ENCODE measurements at regions not wholly inside any gene's neighbourhood (a gene's known extent, or its start where the extent isn't known, plus 50 kb on each side); places are given as distances from the start of the nearest gene placed in this dataset.

DNA sequence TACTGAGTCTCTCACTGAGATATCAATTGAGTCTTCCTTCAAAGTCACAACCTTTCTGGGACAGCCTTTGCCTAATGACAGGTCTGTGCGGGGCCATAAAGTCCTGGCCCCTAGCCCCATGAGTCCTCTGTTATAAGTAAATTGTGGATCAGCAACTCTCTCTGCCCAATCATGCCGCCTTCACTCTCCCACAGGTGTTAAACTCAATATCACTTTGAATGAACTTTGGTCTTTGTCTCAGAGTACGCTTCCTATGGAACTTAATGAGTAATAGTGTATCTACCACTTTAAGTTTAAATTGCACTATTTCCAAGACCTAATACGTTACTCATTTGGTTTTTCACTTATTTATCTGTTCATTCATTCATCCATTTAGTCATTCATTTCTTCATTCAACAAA is 826.4 kb downstream of the TUSC7 start:
- DNase-seq = no peak

DNA sequence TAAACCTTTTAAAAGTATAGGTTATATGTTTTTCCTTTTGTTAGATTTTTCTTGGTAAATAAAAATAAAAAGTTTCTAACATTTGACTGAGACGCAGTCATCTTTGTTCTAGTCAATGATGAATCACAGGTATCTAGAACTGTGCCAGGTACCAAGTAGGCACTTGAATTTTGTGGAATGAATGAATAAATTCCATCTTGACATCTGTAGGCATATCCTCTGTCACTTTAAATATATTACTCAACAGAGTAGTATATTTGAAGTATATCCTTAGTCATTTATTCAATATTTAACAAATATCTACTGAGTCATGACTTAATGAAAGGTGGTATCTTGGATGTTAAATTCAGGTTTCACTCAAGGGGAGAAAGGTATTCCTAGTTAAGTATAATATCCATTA is 828.4 kb downstream of the TUSC7 start:
- DNase-seq = no peak

DNA sequence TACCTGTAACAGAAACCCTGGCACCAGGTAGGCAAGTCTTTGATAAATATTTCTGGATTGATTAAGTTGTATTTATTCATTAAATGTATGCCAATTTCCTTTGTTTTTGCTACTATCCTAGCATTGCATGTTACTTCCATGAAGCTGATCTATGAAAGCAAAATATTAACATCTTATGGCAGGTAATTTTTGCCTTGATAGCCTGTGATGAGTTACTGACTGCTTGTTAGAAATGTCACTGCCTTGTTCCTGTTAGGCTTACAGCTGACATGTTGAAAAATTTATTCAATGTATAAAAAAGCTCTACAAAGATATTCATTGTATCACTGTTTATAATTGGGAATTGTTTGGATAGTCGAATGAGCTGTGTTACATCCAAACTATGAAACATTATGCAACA is 830.1 kb downstream of the TUSC7 start:
- no peak for DNase-seq

DNA sequence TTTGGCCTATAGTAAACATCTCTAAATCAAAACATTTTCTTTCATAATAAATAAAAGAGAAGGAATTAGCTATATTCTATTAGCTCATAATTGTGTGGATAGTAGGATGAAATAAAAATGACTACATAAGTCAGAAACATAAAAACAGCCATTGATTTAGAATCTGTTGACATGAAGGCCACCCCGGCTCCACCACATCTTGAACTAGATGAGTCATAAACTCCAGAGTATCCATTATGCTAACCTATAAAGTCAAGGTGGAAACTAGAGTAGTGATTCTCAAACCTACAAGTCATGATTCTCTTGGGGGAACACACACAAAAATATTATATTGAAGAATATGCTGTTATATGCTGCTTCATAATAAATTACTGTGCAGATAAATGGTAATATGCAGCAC is 831.0 kb downstream of the TUSC7 start:
- no peak for DNase-seq

DNA sequence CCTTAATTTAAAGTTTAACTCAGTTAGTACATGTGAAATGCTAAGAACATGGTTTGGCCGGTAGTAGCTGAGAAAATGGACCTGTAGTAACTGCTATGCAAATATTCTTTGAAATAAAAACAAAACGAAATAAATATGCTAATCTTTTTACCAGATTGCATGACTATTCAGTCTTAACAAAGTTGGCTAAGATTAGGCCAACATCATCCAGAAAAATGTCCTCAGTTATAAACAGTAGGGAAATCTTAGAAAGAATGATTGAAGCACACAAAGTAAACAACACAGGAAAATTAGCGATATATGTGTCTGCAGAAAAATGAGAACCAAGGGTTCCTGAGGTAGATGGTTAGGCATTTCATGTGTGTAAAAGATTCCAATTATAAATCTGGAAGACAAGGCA is 832.1 kb downstream of the TUSC7 start:
- DNase-seq = no peak

DNA sequence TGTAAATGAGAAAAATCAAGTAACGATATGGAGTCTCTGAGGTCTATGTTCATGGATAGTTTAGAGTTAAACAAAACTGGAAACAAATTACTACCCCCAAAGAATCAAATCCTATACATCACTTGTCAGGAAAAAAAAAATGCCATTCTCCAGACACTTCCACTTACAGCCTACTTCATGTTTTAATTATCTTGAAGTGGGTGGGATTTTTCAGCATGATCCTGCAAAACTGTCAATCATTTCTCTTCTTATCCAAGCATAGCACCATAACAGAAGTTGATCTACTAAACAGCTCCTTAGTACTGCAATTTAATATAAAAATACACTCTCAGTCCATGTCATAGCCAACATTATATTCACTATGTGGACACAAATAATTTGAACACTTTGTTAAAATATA is 833.9 kb downstream of the TUSC7 start:
- DNase-seq = no peak

DNA sequence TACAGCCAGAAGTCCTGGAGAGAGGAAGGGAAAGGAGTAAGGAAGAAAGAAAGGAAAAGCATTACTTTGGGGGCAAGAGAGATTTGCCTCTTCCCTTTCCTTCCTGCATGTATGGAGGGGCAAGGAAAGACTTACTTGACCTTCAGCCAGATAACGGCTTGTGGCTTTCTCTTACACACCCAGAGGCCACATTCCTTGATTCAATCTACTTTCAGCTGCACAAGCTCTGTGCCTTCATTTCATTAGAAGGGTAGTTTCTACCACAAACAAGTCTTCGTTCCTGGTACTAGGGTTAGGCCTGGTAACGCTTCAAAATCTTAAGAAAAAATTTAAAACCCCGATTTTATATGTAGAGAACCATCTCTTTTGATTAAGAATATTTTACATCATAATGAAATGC is 835.9 kb downstream of the TUSC7 start:
- no peak for DNase-seq

DNA sequence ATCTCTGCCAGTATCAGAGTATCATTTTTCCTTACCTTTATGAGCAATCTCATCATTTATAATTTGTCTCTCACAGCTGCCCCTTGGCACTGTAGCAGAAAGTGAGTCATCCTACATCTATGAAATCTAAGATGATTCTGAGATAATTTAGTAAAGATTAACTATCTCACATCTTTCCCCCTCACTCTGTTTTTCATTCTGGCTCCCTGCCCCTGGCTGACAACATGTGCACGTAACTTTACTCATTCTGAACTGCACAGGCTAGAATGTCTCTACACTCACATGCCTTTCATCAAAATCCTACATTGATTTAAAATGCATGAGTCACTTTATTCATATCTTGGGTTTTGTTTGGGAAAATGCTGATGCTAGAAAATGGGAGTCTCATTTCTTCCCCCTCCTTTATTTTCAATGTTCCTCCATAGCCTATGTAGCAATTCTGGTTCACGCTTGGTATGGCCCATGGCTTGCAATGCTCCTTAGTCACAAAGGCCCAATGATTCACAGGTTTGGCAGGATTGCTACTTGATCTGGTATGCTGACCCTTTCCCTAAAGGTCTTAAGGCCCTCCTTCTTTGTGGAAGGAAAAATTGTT is 838.5 kb downstream of the TUSC7 start:
- no peak for DNase-seq

DNA sequence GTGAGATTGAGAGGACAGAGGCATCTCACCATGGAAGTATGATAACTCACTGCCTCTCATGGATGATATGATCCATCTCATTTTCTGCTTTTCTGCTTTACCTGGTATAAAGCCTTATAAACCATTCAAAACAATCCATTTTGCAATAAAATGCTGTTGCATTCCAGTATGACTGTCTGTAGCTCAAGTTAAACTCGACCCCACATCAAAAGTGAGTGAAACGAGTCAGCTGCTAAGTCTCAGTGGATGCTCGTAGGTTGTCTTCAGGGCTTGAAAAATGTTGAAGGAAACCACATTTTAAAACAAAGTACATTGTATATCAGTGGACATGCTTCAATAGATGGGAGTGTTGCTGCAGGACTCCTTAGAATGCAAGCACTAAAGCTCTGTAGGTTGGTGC is 839.0 kb downstream of the TUSC7 start:
- DNase-seq = no peak

DNA sequence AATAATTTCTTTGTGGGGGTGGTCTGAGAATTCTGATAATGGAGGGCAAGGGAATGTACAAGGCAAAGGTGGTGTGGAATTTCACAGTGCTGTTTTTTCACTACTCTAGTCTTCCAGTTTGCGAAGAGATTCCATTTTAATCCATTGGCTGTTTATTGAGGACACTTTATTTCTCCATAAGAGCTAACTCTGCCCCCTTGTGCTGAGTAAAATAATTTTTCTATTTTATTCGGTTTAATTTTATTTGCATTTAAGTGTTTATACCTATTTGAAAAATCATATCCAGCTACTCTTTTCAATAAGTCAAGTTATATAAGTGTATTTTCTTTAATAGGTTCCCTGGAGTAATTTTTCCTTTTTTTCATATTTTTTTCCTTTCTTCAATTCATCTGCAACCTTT is 840.1 kb downstream of the TUSC7 start:
- DNase-seq = no peak

DNA sequence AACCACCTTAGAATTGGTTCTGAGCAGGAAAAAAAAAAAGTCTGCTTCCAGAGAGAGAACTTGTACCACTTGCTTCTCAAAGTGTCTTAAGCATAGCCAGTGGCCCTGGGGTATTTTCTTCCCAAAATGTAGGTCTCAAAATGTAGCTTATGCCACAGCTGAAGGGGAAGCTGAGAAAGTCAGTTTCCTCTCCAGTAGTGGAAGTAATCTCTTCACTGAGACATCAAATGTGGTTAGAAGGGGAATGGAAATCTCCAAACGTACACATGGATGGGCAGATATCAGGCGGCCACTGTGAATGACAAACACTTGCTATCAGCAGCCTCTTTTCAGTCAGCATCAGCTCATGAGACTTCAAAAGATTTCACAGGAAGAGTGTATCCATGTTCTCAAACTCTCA is 841.2 kb downstream of the TUSC7 start:
- no peak for DNase-seq

DNA sequence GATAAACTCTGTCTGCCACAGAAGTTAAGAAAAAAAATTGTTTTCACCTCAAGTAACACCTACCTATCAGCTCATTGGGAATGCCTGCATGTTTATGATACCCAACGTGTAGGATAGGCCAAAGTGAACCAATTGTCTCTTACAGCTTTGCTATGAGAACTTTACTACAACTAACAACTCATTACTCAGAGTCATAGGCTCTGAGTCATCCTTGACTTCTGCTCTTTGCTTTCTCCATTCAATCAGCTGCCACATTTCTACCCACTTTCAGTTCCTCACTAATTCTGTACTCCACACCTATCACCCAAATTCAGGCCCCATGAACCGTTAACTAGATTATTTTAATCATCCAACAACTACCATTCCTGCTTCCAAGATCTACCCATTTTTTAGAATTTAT is 843.9 kb downstream of the TUSC7 start:
- DNase-seq = no peak

DNA sequence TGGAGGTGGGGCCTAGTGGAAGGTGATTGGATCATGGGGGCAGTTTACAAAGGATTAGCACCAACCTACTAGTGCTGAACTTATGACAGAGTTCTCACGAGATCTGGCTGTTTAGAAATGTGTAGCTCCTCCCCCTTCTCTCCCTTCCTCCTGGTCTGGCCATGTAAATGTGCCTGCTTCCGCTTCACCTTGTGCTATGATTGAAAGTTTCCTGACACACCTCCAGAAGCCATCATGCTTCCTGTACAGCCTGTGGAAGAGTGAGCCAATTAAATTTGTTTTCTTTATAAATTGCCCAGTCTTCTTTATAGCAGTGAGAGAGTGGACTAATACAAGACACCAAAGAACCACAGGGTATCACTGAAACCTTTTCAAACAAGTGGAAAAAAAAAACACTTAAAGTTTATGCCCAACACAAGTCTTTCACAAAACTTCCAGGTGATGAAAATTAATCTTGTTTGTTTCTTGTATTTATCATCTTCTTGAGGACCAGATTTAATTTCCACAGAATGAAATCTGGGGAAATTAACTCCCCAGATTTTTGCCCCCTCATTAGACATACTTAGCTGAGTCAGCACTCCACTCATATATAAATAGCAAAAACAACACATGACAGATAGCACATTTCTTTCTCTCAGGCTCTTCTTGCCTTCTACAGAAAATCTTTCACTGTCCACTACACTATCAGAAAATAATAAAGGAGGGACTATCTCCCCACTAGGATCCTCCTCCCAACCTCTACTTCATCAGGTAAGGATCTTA is 847.2 kb downstream of the TUSC7 start:
- no peak for DNase-seq

DNA sequence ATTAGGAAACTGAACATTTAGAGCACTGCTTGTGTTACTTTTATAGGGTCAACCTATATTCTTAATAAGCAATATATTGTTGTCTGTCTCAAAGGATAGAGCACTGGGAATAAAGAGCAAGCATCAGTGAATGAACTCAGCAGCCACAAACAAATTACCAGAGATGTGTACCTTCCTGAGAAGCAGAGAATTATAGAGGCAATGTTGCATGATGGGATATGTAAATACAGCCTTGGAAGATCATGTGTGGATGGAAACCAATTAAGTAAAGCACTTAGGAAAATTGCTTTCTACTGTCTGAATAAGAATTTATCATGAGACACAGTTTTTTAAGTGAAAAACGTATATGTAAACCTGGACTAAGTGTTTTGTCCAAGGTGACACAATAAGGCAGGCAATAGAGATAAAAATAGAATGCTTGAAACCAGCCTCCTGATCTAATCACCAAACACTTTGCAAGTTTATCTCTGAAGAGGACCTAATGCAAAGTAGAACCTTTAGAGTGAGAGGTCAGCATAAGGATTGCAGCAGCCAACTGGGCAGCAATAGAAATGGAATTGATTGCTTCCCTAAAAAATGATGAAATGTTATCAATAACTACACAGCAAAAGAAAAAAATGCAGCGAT is 848.0 kb downstream of the TUSC7 start:
- peak; percentile 52 for DNase-seq

DNA sequence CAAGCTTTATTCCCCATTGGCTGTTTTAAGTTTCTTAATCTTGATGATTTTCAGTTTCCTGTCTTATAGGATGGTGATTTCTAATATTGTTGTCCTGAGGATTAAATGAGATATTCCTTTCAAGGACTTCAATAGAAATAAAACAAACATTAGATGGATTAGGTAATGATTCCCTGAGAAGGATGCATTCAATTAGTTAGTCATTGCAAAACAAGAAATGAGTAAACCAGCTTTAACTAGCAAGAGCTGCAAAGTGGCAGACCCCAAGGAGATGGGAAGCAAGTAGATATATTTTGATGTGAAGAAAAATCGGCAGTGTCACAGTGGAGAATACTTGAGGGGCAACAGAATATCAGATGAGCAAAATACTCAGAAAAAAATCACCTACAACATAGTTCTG is 849.1 kb downstream of the TUSC7 start:
- no peak for DNase-seq

DNA sequence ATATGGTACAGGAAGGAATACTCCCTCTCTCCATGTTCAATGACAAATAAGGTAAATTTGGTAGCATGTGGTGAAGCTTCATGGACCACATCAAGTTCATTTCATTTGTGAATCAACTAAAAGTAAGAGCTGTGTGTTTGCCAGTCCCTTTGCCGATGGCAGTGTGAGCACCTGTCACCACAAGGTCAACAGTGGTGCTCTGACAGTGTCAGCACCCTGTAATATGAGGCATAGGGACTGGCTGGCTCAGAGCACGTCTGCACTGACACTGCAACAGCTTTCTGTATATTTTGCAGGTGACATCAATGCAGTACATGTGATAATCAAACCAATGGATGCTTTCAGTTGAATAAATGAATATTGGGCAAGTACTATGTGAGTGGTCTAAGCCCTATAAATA is 852.4 kb downstream of the TUSC7 start:
- peak; percentile 16 for DNase-seq

DNA sequence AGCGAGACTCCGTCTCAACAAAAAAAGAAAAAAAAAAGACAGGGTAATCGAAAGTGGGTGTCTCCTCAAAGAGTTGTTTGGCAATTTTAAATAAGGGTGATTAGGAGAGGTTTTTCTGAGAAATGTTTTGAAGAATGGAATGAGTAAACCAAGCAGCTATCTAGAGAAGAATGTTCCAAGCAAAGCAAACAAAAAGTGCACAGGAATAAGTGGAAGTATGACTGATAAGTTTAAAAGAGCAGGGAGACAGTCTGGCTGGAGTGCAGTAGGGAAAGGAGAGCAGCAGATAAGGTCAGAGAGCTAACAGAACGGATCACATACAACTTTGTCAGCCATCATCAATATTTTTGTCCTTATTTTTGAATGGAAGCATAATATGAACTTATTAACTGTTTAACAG is 853.5 kb downstream of the TUSC7 start:
- DNase-seq = no peak

DNA sequence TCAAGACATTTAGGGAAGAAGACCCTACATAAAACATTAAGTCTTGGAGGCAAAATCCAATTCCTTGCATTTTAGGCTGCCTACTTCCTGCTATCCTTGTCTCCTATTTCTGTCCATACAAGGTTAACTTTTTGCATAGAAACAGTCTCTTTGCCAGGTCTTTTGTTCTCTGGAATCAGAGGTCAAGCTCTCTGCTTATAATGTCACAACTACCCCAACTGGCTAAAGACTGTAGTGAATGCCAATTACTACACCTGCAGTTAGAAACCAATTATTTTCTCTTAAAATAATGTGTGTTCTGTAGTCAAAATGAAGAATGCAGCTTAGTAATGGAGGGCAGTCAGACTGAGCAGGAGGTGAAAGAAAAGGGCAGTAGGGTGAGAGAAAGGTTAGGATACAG is 856.2 kb downstream of the TUSC7 start:
- no peak for DNase-seq

DNA sequence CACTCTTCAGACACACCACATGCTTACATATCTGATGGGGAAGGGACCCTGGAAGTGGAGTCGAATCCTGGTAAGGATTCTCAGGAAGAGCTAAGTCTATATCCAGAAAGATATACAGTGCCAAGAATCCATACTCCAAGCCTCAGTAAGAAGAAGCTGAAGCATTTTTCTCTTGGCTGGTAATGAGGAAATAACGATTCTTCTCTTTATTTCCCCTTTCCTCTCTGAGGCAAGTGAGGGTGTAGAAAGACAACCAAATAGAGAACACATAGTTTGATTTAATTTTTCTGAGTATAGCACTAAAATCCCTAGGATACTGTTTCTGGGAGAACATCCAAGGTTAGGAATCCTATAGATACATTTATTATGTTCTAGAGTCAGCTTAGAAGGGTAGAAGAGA is 857.3 kb downstream of the TUSC7 start:
- no peak for DNase-seq

DNA sequence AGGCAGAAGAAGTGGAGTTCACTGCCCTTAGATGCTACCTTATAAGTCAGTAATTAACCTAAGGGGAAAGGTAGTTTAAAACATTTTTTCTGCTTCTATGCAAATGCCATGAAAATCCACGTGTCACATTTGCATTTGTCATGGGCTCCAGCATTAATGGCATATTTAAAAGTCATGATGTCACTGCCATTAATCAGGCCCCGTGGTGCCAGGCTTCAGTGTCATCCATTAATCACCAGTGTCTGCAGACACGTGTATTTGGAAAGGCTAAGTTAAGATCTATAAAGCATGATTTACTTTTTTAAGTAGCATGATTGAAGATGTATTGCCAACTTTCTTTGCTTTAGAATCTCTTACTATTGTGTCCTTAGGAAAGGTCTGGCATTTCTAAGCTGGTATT is 857.8 kb downstream of the TUSC7 start:
- DNase-seq = no peak

DNA sequence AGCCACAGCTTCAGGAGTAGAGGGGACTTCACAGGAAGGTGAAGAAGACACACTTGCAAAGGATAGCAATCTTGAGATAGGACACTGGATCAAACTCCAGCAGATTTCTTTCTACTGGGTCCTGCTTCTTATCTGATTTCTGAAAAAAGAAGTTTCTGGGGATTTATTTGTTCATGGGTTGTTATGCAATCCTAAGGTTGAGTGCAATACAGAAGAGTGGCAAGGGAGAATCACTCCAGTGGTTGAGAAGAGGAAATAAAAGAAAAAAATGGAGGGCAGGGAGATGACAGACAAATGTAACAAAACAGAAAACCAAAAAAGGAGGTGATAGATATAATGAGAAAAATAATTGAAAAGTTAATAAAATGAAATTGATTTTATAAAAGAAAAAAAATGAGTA is 858.3 kb downstream of the TUSC7 start:
- no peak for DNase-seq

DNA sequence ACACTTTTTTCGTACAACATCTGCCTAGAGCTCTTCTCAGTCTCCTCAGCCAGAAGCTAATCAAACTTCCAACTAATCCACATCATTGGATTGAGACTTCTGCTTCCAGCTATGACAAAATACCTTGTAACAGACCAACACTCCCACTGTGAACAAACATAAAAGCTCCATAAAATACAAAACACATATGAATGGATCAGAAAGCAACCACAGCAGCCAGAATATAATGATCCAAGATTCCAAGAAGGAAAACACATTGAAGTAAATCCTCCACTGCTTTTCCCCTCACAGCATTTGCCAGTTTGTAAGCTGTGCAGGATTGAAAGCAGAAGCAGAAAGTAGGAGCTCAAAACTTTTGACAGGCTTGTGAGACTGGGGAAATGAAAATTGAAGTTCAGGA is 863.2 kb downstream of the TUSC7 start:
- no peak for DNase-seq

DNA sequence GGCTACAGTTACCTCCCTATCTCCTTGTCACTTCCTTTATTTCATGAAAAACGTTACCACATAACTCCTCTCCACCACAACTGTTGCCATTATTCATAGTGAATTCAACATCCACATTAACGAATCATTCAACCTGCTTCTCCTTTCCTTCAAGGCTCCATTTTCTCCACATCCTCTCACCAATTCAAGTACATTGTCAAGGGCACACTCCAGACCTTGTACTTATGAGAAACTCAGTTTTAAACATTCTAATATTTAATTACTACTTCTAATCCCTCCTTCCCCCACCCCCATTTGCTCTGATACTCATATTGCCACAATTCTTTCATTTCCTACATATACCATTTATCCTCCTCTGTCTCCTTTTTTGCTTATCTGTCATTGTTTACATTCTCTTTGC is 871.2 kb downstream of the TUSC7 start:
- no peak for DNase-seq

DNA sequence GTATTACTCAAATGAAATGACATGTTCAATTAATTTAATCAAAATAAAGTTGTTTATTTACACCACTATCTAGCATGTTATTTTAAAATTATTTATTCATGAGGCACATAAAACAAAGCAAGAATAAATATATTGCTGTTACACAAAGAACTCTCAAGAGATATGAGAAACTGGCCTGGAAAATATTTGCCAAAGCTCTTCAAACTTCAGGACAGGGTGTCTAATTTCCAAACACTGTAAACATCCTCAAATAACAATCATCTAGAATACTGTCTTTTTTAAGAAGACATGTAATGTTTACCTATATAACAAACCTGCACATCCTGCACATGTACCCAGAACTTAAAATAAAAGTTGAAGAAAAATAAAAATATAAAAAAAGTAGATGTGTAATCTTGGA is 876.6 kb downstream of the TUSC7 start:
- DNase-seq = no peak

DNA sequence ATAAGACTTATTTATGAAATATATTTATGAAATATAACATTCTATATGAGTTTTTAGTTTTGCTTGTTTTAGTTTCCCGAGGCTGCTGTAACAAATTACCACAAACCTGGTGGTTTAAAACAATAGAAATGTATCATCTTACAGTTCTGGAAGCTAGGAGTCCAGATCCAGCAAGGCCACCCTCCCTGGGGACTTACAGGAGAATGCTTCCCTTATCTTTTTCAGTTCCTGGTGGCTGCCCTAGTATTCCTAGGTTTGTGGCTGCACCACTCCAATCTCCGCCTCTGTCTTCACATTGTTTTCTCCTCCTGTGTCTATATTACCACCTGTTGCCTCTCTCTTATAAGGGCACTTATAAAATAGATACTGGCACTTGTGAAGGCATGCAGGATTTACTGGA is 877.8 kb downstream of the TUSC7 start:
- DNase-seq = peak; percentile 67
